Loucy (cell line): ENCODE measurements at regions not wholly inside any gene's neighbourhood (a gene's known extent, or its start where the extent isn't known, plus 50 kb on each side); places are given as distances from the start of the nearest gene placed in this dataset.

Experiments used
- CTCF ChIP-seq: fragments of 200-600 bp; sonication (generic); conservative IDR thresholded peaks from 2 replicates; pipeline ENCODE4 v1.5.1; 2014; ENCODE audit warnings: mild to moderate bottlenecking, antibody characterized with exemption, low read length
- EZH2phosphoT487 ChIP-seq: fragments of 200-600 bp; IDR thresholded peaks from 2 replicates; pipeline ENCODE4 v1.6.1; 2018; ENCODE audit warnings: antibody characterized with exemption, mild to moderate bottlenecking, moderate library complexity, borderline replicate concordance

- TF ChIP-seq EZH2phosphoT487: no peak
- no peak for TF ChIP-seq CTCF
Observed at GRCh38 chr7:110071192-110071591, 1019.7 kb upstream of the LRRN3 start.
